ENCODE measurements at regions not wholly inside any gene's neighbourhood (a gene's known extent, or its start where the extent isn't known, plus 50 kb on each side); places are given as distances from the start of the nearest gene placed in this dataset.
A peak's percentile ranks its signal among the peaks of the same experiment; 100 is the strongest.

- TF ChIP-seq RARA (CRISPR knock-in tag; IDR thresholded peaks at IDR 0.05), result 0 out of 2 replicates have a peak, but pooled peaks have one; percentile 16
- peak; percentile 82 for TF ChIP-seq HNF4A (CRISPR knock-in tag; IDR thresholded peaks at IDR 0.05)
Observed at GRCh38 chr18:8462651-8463185, 146.5 kb upstream of the RAB12 start (continued).

DNA sequence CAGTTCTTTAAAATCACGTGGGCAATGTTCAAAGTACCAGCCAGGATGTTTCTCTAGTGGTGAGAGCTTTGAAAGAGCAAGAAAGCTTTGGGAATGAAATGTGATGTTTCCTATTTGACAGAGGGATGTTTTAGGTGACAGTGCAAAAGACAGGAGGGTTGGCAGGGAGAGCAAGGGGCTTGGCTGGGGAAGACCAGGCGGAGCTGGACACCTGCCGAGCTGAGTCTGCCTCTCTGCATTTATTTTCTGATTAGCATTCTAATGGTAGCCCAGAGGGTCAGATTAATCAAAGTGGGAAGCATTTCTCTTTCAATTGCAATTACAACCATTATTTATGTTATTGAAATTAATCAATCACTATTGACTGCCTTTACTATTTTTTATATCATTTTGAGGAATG is 145.4 kb upstream of the RAB12 start:
- Histone ChIP-seq H3K9me3 (ENCODE audit: low read length) (no peaks in the 10 kb centered on the region), H3K4me2 (ENCODE audit: low read depth, low read length) (no peak overlapping the region), H3K27ac (ENCODE audit: extremely low read length, insufficient read depth, low read length) (no peak overlapping the region), H3K4me1 (ENCODE audit: insufficient read depth, low read length) (peaks cover 15% of the 10 kb centered on the region), H3K27me3 (ENCODE audit: control insufficient read depth in 1 of 2, insufficient read depth in 2 of 2, low read length in 2 of 2) (peaks cover 0 to 5% of the 10 kb centered on the region in 2 experiments; a peak in 2 of 5 replicates), H4K20me1 (ENCODE audit: insufficient read depth, low read length) (no peaks in the 10 kb centered on the region), H3K79me2 (ENCODE audit: insufficient read depth, low read length) (no peaks in the 10 kb centered on the region), H3K9ac (ENCODE audit: insufficient read depth, low read depth, low read length) (no peak overlapping the region), H3K4me3 (replicated peaks in 1 of 3; ENCODE audit: insufficient read depth in 1 of 3, low read depth in 2 of 3, low read length in 3 of 3) (no peak overlapping the region), H3K36me3 (replicated peaks in 1 of 2; ENCODE audit: control insufficient read depth in 1 of 2, insufficient read depth in 2 of 2, low read length in 2 of 2) (no peaks in the 10 kb centered on the region), H2AFZ (ENCODE audit: low read length) (no peak overlapping the region)
- ChIA-PET POLR2A (no interaction called here), CTCF (ENCODE audit: low intra/inter-chr PET ratio, low total read pairs) (no interaction called here)
- ATAC-seq (no peak), DNase-seq (ENCODE audit: low spot score) (no peak), FAIRE-seq (no peak)
- 56% methylated on average over 3 of the region's 3 CpGs for WGBS (ENCODE audit: low lambda C conversion rate)
- intact Hi-C loops (cut with micrococcal nuclease; ENCODE audit: unreplicated experiment) (no loop called here), in situ Hi-C loops (cut with HindIII; ENCODE audit: extremely low pct_ligation_motif_present, low pct_unique_long_range_greater_than_20kb) (no loop called here)
- no TSS peak for BruUV-seq (replicated peaks)
- TF ChIP-seq, protein P1, sequence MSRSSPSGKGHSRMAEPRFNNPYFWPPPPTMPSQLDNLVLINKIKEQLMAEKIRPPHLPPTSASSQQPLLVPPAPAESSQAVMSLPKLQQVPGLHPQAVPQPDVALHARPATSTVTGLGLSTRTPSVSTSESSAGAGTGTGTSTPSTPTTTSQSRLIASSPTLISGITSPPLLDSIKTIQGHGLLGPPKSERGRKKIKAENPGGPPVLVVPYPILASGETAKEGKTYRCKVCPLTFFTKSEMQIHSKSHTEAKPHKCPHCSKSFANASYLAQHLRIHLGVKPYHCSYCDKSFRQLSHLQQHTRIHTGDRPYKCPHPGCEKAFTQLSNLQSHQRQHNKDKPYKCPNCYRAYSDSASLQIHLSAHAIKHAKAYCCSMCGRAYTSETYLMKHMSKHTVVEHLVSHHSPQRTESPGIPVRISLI (CRISPR knock-in tag; IDR thresholded peaks at IDR 0.05; ENCODE audit: borderline replicate concordance), result no peak
- TF ChIP-seq, protein P2, sequence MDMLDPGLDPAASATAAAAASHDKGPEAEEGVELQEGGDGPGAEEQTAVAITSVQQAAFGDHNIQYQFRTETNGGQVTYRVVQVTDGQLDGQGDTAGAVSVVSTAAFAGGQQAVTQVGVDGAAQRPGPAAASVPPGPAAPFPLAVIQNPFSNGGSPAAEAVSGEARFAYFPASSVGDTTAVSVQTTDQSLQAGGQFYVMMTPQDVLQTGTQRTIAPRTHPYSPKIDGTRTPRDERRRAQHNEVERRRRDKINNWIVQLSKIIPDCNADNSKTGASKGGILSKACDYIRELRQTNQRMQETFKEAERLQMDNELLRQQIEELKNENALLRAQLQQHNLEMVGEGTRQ (IDR thresholded peaks at IDR 0.05; ENCODE audit: low read depth, low read length), result no peak
- TF ChIP-seq, protein P2 (CRISPR knock-in tag; IDR thresholded peaks at IDR 0.05; ENCODE audit: borderline replicate concordance), result no peak
- TF ChIP-seq NR2F1 (CRISPR knock-in tag; IDR thresholded peaks at IDR 0.05) (no peak), ZFP36L1 (CRISPR knock-in tag; IDR thresholded peaks at IDR 0.05) (no peak), HDAC2 (CRISPR knock-in tag; IDR thresholded peaks at IDR 0.05) (no peak), BHLHE40 (IDR thresholded peaks at IDR 0.05; ENCODE audit: low read length) (no peak), IRF9 (CRISPR knock-in tag; IDR thresholded peaks at IDR 0.05; ENCODE audit: borderline replicate concordance) (no peak)

Data from HepG2 (cell line).